HUES6 (cell line): ENCODE measurements at regions not wholly inside any gene's neighbourhood (a gene's known extent, or its start where the extent isn't known, plus 50 kb on each side); places are given as distances from the start of the nearest gene placed in this dataset.
"Not testable (repeated sequence)": the region's sequence is repeated elsewhere in the genome, so short reads cannot be mapped to it uniquely, and the experiment has no call there.

ENCODE experiments used
- H3K27ac ChIP-seq: 2 replicates; pipeline ENCODE4 v1.7.0; 2013; ENCODE audit warnings: low read depth, mild to moderate bottlenecking, low read length, inconsistent platforms
- H3K27me3 ChIP-seq: 2 replicates; pipeline ENCODE4 v1.6.1; 2013; ENCODE audit warnings: low read length; ENCODE audit not compliant: control insufficient read depth, insufficient read depth
- H3K36me3 ChIP-seq: 2 replicates; pipeline ENCODE4 v1.6.1; 2013; ENCODE audit warnings: low read length; ENCODE audit not compliant: control insufficient read depth, insufficient read depth
- H3K4me1 ChIP-seq: 2 replicates; pipeline ENCODE4 v1.6.1; 2013; ENCODE audit warnings: low read length; ENCODE audit not compliant: control insufficient read depth, insufficient read depth
- H3K4me3 ChIP-seq: 2 replicates; pipeline ENCODE4 v1.5.1; 2013; ENCODE audit warnings: low read depth, low read length
- H3K9ac ChIP-seq: one replicate; pipeline ENCODE4 v1.6.1; 2013; ENCODE audit warnings: mild to moderate bottlenecking, low read length
- H3K9me3 ChIP-seq: 2 replicates; pipeline ENCODE4 v1.6.1; 2013; ENCODE audit warnings: low read depth, low read length; ENCODE audit not compliant: control insufficient read depth, insufficient read depth

DNA sequence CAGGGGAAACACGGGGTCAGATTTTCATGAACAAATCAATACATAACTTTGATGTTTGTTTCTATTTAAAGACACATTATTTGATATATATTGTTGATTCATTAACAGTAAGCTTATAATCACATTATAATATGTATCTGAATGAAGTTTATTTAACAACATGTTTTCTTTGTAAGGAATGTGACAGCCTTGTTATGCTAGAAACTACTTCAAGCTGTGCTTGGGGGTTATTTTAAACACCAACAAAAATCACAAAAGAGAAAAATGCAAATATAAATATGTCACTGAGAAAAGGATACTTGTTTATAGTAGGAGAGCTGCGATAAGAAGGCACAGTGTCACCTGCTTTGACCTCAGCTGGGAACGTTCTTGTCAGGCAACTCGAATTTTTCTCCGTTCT lies 354.6 kb upstream of the AGA start:
- Histone ChIP-seq H3K27ac (no peak overlapping the region), H3K4me3 (no peak overlapping the region), H3K9ac (no peak overlapping the region), H3K9me3 (no peaks in the 10 kb centered on the region), H3K4me1 (no peaks in the 10 kb centered on the region; the same call in 1 of the 2 replicates), H3K36me3 (no peaks in the 10 kb centered on the region), H3K27me3 (no peaks in the 10 kb centered on the region)

GRCh38 chr4:177798161-177798560 lies 355.9 kb upstream of the AGA start:
- H3K9ac ChIP-seq, result no peak overlapping the region
- H3K4me1 ChIP-seq, result no peaks in the 10 kb centered on the region; the same call in 1 of the 2 replicates
- no peak overlapping the region for H3K4me3 ChIP-seq
- H3K27me3 ChIP-seq, result no peaks in the 10 kb centered on the region
- no peaks in the 10 kb centered on the region for H3K9me3 ChIP-seq
- H3K27ac ChIP-seq, result no peak overlapping the region
- H3K36me3 ChIP-seq, result no peaks in the 10 kb centered on the region

DNA sequence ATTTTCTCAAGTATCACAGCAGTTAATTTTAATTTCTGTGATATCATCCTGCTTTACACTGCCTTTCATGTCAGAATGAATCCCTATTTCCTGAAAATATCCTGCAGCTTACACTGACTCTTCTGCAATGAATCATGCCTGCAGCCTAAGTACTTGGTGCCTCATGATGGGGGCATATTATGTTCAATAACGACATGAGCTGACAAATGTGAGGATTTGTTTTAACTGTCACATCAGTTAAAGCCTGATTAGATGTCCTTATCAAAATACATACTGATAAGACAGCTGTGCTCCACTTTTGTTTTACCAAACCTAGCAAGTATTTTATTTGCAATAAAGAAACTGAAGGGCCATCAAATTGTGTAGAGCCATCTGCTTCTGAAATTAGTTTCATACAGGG lies 359.9 kb upstream of the AGA start:
- Histone ChIP-seq H3K27me3 (no peaks in the 10 kb centered on the region), H3K9me3 (no peaks in the 10 kb centered on the region), H3K4me1 (no peaks in the 10 kb centered on the region)

GRCh38 chr4:177802661-177803060 lies 360.4 kb upstream of the AGA start:
- Histone ChIP-seq H3K9ac (no peak overlapping the region), H3K4me3 (no peak overlapping the region), H3K36me3 (no peaks in the 10 kb centered on the region), H3K27ac (no peak overlapping the region), H3K9me3 (no peaks in the 10 kb centered on the region), H3K4me1 (no peaks in the 10 kb centered on the region), H3K27me3 (no peaks in the 10 kb centered on the region)

More for the DNA sequence above, 359.9 kb upstream of the AGA start:
- no peak overlapping the region for H3K27ac ChIP-seq
- no peaks in the 10 kb centered on the region for H3K36me3 ChIP-seq
- H3K9ac ChIP-seq, result no peak overlapping the region
- no peak overlapping the region for H3K4me3 ChIP-seq

DNA sequence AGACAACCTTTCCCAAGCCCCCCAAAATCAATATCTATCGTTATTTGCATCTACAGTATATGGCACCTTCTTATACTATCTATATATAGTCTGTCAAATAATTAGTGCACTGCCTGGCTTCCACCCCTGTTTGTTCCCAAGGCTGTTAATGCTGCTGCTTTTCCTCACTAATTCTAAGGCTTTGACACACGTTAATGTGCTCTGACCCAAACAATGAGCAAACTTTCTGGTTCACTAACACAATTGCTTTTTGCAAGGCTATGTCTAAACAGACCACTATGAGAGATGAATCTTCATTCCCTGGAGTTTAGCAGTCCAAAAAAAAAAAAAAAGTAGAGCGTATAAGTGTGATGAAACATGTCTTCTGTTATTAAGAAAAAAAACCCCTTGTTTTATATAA lies 360.9 kb upstream of the AGA start:
- Histone ChIP-seq H3K4me3 (no peak overlapping the region), H3K27me3 (no peaks in the 10 kb centered on the region), H3K27ac (no peak overlapping the region), H3K4me1 (no peaks in the 10 kb centered on the region), H3K9me3 (no peaks in the 10 kb centered on the region), H3K9ac (no peak overlapping the region), H3K36me3 (no peaks in the 10 kb centered on the region)

DNA sequence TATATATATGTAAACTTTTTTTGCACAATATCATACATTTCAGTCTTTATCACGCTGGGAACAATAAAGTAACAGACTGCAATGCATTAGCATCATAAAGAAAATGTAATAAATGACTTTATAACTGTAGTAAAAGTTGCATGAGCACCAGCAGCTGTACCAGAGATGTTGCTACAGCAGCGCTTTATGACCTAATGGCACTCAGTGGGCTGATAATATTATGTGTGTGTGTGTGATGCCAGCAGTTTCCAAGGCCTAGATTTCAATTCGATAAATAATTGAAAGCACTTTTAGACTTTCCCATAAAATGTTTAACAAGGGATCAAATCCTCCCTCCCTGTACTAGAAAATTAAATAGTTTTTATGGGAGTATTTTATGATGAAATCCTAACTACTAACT lies 367.6 kb upstream of the AGA start:
- Histone ChIP-seq H3K27ac (no peak overlapping the region), H3K27me3 (no peaks in the 10 kb centered on the region), H3K9me3 (no peaks in the 10 kb centered on the region), H3K9ac (no peak overlapping the region), H3K4me3 (no peak overlapping the region), H3K4me1 (no peaks in the 10 kb centered on the region), H3K36me3 (no peaks in the 10 kb centered on the region)

DNA sequence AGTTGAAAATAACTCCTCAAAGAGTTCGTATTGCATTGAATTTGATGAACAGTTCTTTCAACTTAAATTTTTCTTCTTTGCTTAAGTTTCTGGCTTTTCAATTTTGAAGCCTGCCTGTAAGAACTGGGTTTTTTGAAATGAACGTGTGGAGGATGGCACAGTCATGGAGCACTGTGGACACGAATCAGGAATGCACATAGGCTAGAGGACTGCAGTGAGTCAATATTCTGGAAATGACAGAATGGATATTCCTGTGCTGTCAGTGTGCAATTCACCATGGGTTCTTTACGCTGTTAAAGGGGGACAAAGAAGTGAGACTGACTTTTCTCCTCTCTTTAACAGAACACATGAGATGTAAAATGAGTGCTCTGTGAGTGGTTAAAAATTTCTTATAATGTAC lies 368.0 kb upstream of the AGA start:
- Histone ChIP-seq H3K4me3 (no peak overlapping the region), H3K9ac (no peak overlapping the region), H3K9me3 (no peaks in the 10 kb centered on the region), H3K36me3 (no peaks in the 10 kb centered on the region), H3K4me1 (no peaks in the 10 kb centered on the region), H3K27ac (no peak overlapping the region), H3K27me3 (no peaks in the 10 kb centered on the region)

- H3K9me3 ChIP-seq, H3K27me3 ChIP-seq, H3K9ac ChIP-seq, H3K36me3 ChIP-seq, H3K4me1 ChIP-seq, H3K4me3 ChIP-seq, H3K27ac ChIP-seq: not testable (repeated sequence)
Observed at GRCh38 chr4:177818392-177818791, 376.2 kb upstream of the AGA start.

GRCh38 chr4:177826973-177827372 lies 384.7 kb upstream of the AGA start:
- H3K36me3 ChIP-seq, result no peaks in the 10 kb centered on the region
- peaks cover 12% of the 10 kb centered on the region for H3K9me3 ChIP-seq
- H3K27ac ChIP-seq, result no peak overlapping the region
- no peaks in the 10 kb centered on the region for H3K4me1 ChIP-seq
- H3K27me3 ChIP-seq, result no peaks in the 10 kb centered on the region
- no peak overlapping the region for H3K4me3 ChIP-seq
- H3K9ac ChIP-seq, result no peak overlapping the region

DNA sequence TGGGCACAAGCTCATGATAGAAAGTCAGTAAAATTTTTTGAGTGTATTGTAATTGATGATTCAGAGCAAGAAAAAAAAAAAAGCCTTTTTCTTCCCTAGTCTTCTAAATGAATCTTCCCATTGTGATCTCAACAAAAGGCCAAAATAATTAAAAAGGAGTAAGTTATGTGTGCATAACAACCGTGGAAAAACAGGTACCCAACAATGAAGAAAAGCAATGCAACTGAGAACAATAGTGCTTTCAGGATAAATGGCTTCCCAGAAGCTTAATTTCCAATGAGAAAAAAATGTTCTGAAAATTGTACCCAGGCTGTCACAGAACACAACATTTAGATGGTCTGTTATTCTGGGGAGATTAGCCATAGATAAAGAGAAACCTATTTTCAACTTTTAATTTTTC lies 399.0 kb upstream of the AGA start:
- Histone ChIP-seq H3K9ac (no peak overlapping the region), H3K4me3 (no peak overlapping the region), H3K27me3 (no peaks in the 10 kb centered on the region), H3K27ac (no peak overlapping the region), H3K36me3 (no peaks in the 10 kb centered on the region), H3K4me1 (no peaks in the 10 kb centered on the region), H3K9me3 (no peaks in the 10 kb centered on the region)

- no peaks in the 10 kb centered on the region for H3K36me3 ChIP-seq
- no peaks in the 10 kb centered on the region for H3K27me3 ChIP-seq
- H3K4me1 ChIP-seq, result peaks cover 17% of the 10 kb centered on the region; the same call in 1 of the 2 replicates
- peaks cover 4% of the 10 kb centered on the region; the same call in 1 of the 2 replicates for H3K9me3 ChIP-seq
- no peak overlapping the region for H3K9ac ChIP-seq
- no peak overlapping the region for H3K27ac ChIP-seq
- H3K4me3 ChIP-seq, result no peak overlapping the region
Observed at GRCh38 chr4:177853229-177853628, 411.0 kb upstream of the AGA start.
